Ovary (tissue), 7 donors: ENCODE measurements at regions not wholly inside any gene's neighbourhood (a gene's known extent, or its start where the extent isn't known, plus 50 kb on each side); places are given as distances from the start of the nearest gene placed in this dataset.

ENCODE experiments used
- DNase-seq, 5 donors: peaks; one replicate each; pipeline ENCODE4 v3.0.0-alpha.2; 2019 to 2020
- H3K27ac ChIP-seq, 2 donors: fragments of 200-600 bp; one replicate each; pipeline versions ENCODE4 v1.5.1 to v1.8.0; 2019 to 2022
- H3K27me3 ChIP-seq: fragments of 200-600 bp; one replicate; pipeline ENCODE4 v1.8.0; 2022
- H3K36me3 ChIP-seq: fragments of 200-600 bp; sonication (generic); one replicate; pipeline ENCODE4 v1.5.1; 2019
- H3K4me1 ChIP-seq: one replicate; pipeline ENCODE4 v1.8.1; 2013; ENCODE audit warnings: mild to moderate bottlenecking, moderate library complexity; ENCODE audit not compliant: insufficient read depth
- H3K4me3 ChIP-seq: fragments of 200-600 bp; sonication (generic); one replicate; pipeline ENCODE4 v1.5.1; 2017
- H3K9me3 ChIP-seq, 2 donors: fragments of 200-600 bp in 1 of 2; sonication (generic) in 1 of 2; one replicate each; pipeline versions ENCODE4 v1.5.1 to v1.8.1; 2013 to 2019; ENCODE audit warnings: mild to moderate bottlenecking in 1 of 2, moderate library complexity in 1 of 2
- CTCF ChIP-seq, 3 donors: fragments of 450-650 bp in 2 of 3; fragments of 200-600 bp in 1 of 3; IDR thresholded peaks; one replicate each; pipeline versions ENCODE4 v1.5.1 to v1.8.0; 2016 to 2022; ENCODE audit warnings: antibody characterized with exemption in 3 of 3, mild to moderate bottlenecking in 1 of 3
- EP300 ChIP-seq: sonication (generic); formaldehyde crosslinking; IDR thresholded peaks from one replicate; pipeline ENCODE4 v1.6.1; 2017; ENCODE audit warnings: antibody characterized with exemption
- POLR2A ChIP-seq: fragments of 450-650 bp; IDR thresholded peaks from one replicate; pipeline ENCODE4 v1.6.1; 2017; ENCODE audit warnings: antibody characterized with exemption, mild to moderate bottlenecking, moderate library complexity
- WGBS, 3 donors: extraction: QIAGEN DNeasy Blood & Tissue Kit in 1 of 3; methylation state at CpG; one replicate each; pipeline versions ENCODE4 v1.1.5 to v1.1.7; 2013 to 2017; 5-methylcytosine and 5-hydroxymethylcytosine counted together
- intact Hi-C, 4 donors: fragments of 100-400 bp; cut with DNase I; formaldehyde crosslinking; loops; one replicate each; pipeline versions ENCODE4 v1.11.0 to v1.15.1; 2022 to 2023
- donor health status: DM: no; HTN: no; CAD: no; lungs with moderate emphysema.
- donor health status: DM: no; HTN: no; CAD: no.
- donor health status: Bipolar disorder and iron deficiency.
- donor health status: DM: no; HTN: no; CAD: no.
- donor health status: DM: yes; HTN: yes; CAD: no.

GRCh38 chr2:67516899-67517530, 119.9 kb downstream of the ETAA1 start:
- no peaks in the 10 kb centered on the region for H3K36me3 ChIP-seq
- WGBS, 3 donors = 34 to 46% (median 34%) methylated on average over 2 of the region's 2 CpGs
- no peak overlapping the region for H3K27ac ChIP-seq
- no peaks in the 10 kb centered on the region for H3K4me1 ChIP-seq
- intact Hi-C loops = no loop called here
- H3K4me3 ChIP-seq = no peak overlapping the region
- H3K9me3 ChIP-seq = no peaks in the 10 kb centered on the region
- DNase-seq = no peak
- no peaks in the 10 kb centered on the region for H3K27me3 ChIP-seq
- TF ChIP-seq CTCF (IDR thresholded peaks at IDR 0.05) (no peak), POLR2A (no peak), EP300 (no peak)

- Histone ChIP-seq H3K9me3 (no peaks in the 10 kb centered on the region), H3K27ac (no peak overlapping the region), H3K27me3 (no peaks in the 10 kb centered on the region), H3K36me3 (no peaks in the 10 kb centered on the region), H3K4me3 (no peak overlapping the region), H3K4me1 (no peaks in the 10 kb centered on the region)
- DNase-seq = no peak
- no peak for TF ChIP-seq POLR2A
- TF ChIP-seq EP300 = no peak
- no peak for TF ChIP-seq CTCF (IDR thresholded peaks at IDR 0.05)
- 85 to 100% (median 91%) methylated on average over 1 of the region's 1 CpG for WGBS, 3 donors
- intact Hi-C loops = no loop called here
These were observed 125.0 kb downstream of the ETAA1 start for GRCh38 chr2:67522148-67522547.

- no peak for TF ChIP-seq EP300
- no peak for TF ChIP-seq CTCF (IDR thresholded peaks at IDR 0.05)
- no peak for TF ChIP-seq POLR2A
- no peaks in the 10 kb centered on the region for H3K27me3 ChIP-seq
- H3K4me3 ChIP-seq = no peak overlapping the region
- H3K9me3 ChIP-seq = no peaks in the 10 kb centered on the region
- H3K36me3 ChIP-seq = no peaks in the 10 kb centered on the region
- no peak for DNase-seq
- H3K27ac ChIP-seq = no peak overlapping the region
- intact Hi-C loops = no loop called here
- WGBS, 3 donors = 46 to 77% (median 67%) methylated on average over 2 of the region's 2 CpGs
- no peaks in the 10 kb centered on the region for H3K4me1 ChIP-seq
These were observed 127.1 kb downstream of the ETAA1 start for GRCh38 chr2:67524213-67524612.

- H3K36me3 ChIP-seq = no peaks in the 10 kb centered on the region
- intact Hi-C loops = no loop called here
- TF ChIP-seq POLR2A = no peak
- no peak for TF ChIP-seq EP300
- no peak for TF ChIP-seq CTCF (IDR thresholded peaks at IDR 0.05)
- no peak overlapping the region for H3K4me3 ChIP-seq
- H3K27me3 ChIP-seq = no peaks in the 10 kb centered on the region
- no peaks in the 10 kb centered on the region for H3K4me1 ChIP-seq
- H3K27ac ChIP-seq = no peak overlapping the region
- DNase-seq = no peak
- H3K9me3 ChIP-seq = no peaks in the 10 kb centered on the region
These were observed 127.6 kb downstream of the ETAA1 start for GRCh38 chr2:67524777-67525176.
